GM06990 (cell line): ENCODE measurements at regions not wholly inside any gene's neighbourhood (a gene's known extent, or its start where the extent isn't known, plus 50 kb on each side); places are given as distances from the start of the nearest gene placed in this dataset.

Experiments used
- DNase-seq: peaks from one replicate; pipeline ENCODE4 v3.0.0-alpha.2; 2011; ENCODE audit not compliant: insufficient read length; ENCODE audit errors: extremely low read depth
- H3K27me3 ChIP-seq: replicated peaks from 2 replicates; pipeline ENCODE4 v1.6.0; 2011; ENCODE audit warnings: low read length; ENCODE audit not compliant: control insufficient read depth, insufficient read depth
- H3K36me3 ChIP-seq: 2 replicates; pipeline ENCODE4 v1.5.1; 2011; ENCODE audit warnings: low read length; ENCODE audit not compliant: control insufficient read depth, insufficient read depth
- H3K4me3 ChIP-seq: replicated peaks from 2 replicates; pipeline ENCODE4 v1.5.1; 2011; ENCODE audit warnings: low read depth, mild to moderate bottlenecking, control low read depth, low read length
- TF ChIP-seq, protein P1 (sequence below): IDR thresholded peaks from 2 replicates; pipeline ENCODE4 v1.5.1; 2011; ENCODE audit warnings: low read length, control low read depth, mild to moderate bottlenecking, inconsistent platforms; ENCODE audit not compliant: insufficient read depth, poor library complexity, severe bottlenecking

DNA sequence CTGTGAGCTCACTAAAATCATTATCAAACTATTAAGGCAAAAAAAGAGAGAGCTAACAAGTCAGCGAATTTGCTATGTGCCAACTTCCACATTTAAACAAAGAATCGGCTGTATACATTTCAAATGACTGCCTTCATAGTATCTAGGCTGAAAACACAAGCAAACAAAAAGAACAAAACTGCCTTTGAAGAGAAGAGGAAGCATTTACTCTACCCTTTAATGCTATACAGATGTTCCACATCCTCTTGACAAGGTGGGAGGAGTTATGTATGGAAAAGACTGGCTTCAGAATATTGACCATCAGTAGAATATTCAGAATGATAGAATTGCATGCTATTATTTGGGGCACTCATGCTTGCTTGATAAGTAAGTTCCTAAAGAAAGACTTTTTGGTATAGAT lies 741.7 kb downstream of the PLCL1 start:
- Histone ChIP-seq H3K27me3 (no peaks in the 10 kb centered on the region; the same call in 1 of the 2 replicates), H3K4me3 (no peak overlapping the region), H3K36me3 (no peaks in the 10 kb centered on the region)
- TF ChIP-seq, protein P1, sequence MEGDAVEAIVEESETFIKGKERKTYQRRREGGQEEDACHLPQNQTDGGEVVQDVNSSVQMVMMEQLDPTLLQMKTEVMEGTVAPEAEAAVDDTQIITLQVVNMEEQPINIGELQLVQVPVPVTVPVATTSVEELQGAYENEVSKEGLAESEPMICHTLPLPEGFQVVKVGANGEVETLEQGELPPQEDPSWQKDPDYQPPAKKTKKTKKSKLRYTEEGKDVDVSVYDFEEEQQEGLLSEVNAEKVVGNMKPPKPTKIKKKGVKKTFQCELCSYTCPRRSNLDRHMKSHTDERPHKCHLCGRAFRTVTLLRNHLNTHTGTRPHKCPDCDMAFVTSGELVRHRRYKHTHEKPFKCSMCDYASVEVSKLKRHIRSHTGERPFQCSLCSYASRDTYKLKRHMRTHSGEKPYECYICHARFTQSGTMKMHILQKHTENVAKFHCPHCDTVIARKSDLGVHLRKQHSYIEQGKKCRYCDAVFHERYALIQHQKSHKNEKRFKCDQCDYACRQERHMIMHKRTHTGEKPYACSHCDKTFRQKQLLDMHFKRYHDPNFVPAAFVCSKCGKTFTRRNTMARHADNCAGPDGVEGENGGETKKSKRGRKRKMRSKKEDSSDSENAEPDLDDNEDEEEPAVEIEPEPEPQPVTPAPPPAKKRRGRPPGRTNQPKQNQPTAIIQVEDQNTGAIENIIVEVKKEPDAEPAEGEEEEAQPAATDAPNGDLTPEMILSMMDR = no peak
- DNase-seq = no peak

DNA sequence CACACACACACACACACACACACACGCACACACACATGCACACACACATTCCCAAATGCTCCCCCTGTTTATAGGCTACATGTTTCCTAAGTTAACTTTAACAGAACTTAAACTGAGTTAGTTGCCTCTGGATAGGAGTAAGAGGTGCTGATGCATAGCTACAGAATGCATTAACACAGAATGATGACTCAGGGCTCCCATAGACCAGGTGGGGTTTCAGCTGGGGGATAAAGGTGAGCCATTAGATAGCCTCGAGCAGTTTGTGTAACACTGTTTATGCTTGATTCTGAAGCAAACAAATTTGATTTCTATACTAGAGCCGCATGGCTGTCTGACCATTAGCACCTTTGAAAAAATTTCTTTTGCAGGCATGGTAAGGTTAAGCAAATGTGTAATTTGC lies 741.0 kb downstream of the PLCL1 start:
- Histone ChIP-seq H3K4me3 (no peak overlapping the region), H3K36me3 (no peaks in the 10 kb centered on the region), H3K27me3 (no peaks in the 10 kb centered on the region; the same call in 1 of the 2 replicates)
- TF ChIP-seq, protein P1 = no peak
- no peak for DNase-seq

DNA sequence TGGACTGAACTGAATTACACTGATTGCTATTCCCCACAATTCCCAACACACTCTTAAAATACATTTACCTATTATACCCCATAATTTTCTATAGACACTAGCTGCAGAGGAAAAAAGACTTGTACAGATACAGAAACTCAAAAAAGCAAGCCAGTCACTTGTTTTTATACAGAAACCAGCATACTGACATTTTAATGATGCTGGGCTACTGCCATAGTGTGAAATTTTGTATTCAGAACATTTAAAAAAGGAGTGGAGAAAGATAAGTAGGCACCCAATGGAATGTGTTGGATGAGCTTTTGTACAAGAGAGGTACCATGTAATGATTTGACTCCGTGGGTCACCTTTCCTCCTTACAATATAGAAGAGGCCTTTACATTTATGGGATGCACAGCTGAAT lies 740.1 kb downstream of the PLCL1 start:
- no peaks in the 10 kb centered on the region for H3K36me3 ChIP-seq
- no peak for DNase-seq
- no peak overlapping the region for H3K4me3 ChIP-seq
- no peaks in the 10 kb centered on the region; the same call in 1 of the 2 replicates for H3K27me3 ChIP-seq
- TF ChIP-seq, protein P1 = no peak

DNA sequence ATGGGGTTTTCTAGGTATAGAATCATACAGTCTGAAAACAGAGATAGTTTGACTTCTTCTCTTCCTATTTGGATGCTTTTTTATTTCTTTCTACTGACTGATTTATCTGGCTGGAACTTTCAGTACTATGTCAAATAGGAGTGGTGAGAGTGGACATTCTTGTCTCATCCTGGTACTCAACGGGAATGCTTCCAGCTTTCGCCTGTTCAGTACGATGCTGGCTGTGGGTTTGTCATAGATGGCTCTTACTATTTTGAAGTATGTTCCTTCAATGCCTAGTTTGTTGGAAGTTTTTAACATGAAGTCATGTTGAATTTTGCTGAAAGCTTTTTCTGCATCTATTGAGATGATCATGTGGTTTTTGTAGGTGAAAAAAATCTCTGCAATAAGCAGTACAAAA lies 730.4 kb downstream of the PLCL1 start:
- TF ChIP-seq, protein P1 = no peak
- Histone ChIP-seq H3K36me3 (no peaks in the 10 kb centered on the region), H3K4me3 (no peak overlapping the region), H3K27me3 (no peaks in the 10 kb centered on the region)
- DNase-seq = no peak

DNA sequence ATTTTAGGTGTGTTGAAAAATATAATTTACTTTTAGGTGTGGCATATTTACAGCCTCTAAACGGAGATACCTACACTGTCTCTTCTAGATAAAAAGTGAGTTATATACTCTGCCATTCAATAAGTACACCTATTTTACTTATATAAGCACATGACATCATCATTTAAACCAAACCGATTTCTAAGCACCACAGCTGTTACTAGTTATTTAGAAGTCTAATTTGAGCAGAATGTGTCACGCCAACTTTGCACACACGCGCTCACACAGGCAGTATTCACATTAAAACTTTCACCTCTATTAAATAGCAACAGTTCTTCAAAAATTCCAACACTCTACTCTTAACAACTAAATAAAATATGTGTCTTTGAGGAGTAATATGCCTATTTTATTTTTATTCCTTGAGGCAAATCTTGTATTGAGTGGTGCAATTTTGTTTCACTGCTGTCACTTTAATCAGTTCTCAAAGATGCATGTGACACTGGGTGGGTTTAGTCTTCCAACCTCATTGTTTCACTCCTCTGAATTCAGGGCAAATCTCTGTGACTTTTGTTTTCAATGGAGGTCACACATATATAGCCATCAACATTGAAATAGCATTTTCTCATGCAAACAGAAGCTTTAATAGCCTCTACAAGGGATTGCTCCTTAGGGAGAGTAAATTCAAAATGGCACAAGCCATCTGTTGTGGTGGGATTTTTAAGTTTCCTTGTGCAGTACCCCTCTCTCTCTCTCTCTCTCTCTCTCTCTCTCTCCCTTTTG lies 721.0 kb downstream of the PLCL1 start:
- TF ChIP-seq, protein P1 = no peak
- Histone ChIP-seq H3K27me3 (no peaks in the 10 kb centered on the region; the same call in 1 of the 2 replicates), H3K36me3 (no peaks in the 10 kb centered on the region), H3K4me3 (no peak overlapping the region)
- DNase-seq = no peak
